K562 (cell line): ENCODE measurements at regions not wholly inside any gene's neighbourhood (a gene's known extent, or its start where the extent isn't known, plus 50 kb on each side); places are given as distances from the start of the nearest gene placed in this dataset.

Source experiments
- ATAC-seq: fragments of 200-7000 bp; cut with Tn5 transposase; 3 replicates; pipeline ENCODE4 v1.9.1; 2020; ENCODE audit warnings: moderate library complexity
- BruUV-seq: library from RNA; stranded (reverse); fragments of 400-500 nt; replicated peaks from 2 replicates; lab custom pipeline; 2021; lab: Mats Ljungman, UMichigan
- CTCF ChIA-PET: fragments of 300-600 bp; formaldehyde crosslinking; extraction: SDS; loops from one replicate; lab custom pipeline; 2021; ENCODE audit warnings: low intra/inter-chr PET ratio; lab: Yijun Ruan, JAX
- POLR2A ChIA-PET: fragments of 300-600, 350-650 bp; sonication (Branson Sonifier 250); formaldehyde crosslinking; extraction: SDS; loops from one replicate; lab custom pipeline; 2021; ENCODE audit warnings: antibody characterized with exemption, inconsistent platforms; lab: Yijun Ruan, JAX
- DNase-seq, 4 experiments: peaks; one replicate each; pipeline versions ENCODE4 v3.0.0 to v3.0.0-alpha.2; 2011 to 2018; ENCODE audit warnings: low spot score in 3 of 4, mixed read lengths in 3 of 4; ENCODE audit errors: extremely low read depth in 1 of 4
- FAIRE-seq: peaks from 2 replicates; lab custom pipeline; 2011; peaks lifted over from hg19 to GRCh38; lab: Jason Lieb, UNC
- H2AFZ ChIP-seq: 2 replicates; pipeline ENCODE4 v1.6.0; 2011; ENCODE audit warnings: low read depth, low read length, control low read depth, inconsistent platforms
- H3K27ac ChIP-seq: fragments of 200-600 bp; 3 replicates; pipeline ENCODE4 v1.8.0; 2011; ENCODE audit warnings: low read depth, mild to moderate bottlenecking, control low read depth, inconsistent platforms, low read length, moderate library complexity, mixed read lengths; ENCODE audit errors: extremely low read depth
- H3K27me3 ChIP-seq, 2 experiments: fragments of 300-600 bp in 1 of 2; 2 replicates in 1 of 2; 3 replicates in 1 of 2; pipeline versions ENCODE4 v1.6.0 to v1.8.0; 2011; ENCODE audit warnings: inconsistent platforms in 2 of 2, low read length in 2 of 2, mild to moderate bottlenecking in 1 of 2, mixed read lengths in 1 of 2, moderate library complexity in 1 of 2; ENCODE audit not compliant: control insufficient read depth in 2 of 2, insufficient read depth in 2 of 2
- H3K36me3 ChIP-seq: fragments of 300-600 bp; 3 replicates; pipeline ENCODE4 v1.8.0; 2011; ENCODE audit warnings: mild to moderate bottlenecking, low read length, inconsistent platforms; ENCODE audit not compliant: control insufficient read depth, insufficient read depth
- H3K4me1 ChIP-seq, 2 experiments: fragments of 200-600 bp in 1 of 2; replicated peaks in 1 of 2; 2 replicates in 1 of 2; 3 replicates in 1 of 2; pipeline versions ENCODE4 v1.5.1 to v1.8.0; 2011; ENCODE audit warnings: inconsistent platforms in 2 of 2, low read length in 2 of 2, mild to moderate bottlenecking in 1 of 2, mixed read lengths in 1 of 2, moderate library complexity in 1 of 2; ENCODE audit not compliant: control insufficient read depth in 2 of 2, insufficient read depth in 2 of 2
- H3K4me2 ChIP-seq: 2 replicates; pipeline ENCODE4 v1.6.1; 2011; ENCODE audit warnings: low read length, control low read depth, inconsistent platforms, mixed read lengths; ENCODE audit not compliant: insufficient read depth
- H3K4me3 ChIP-seq: fragments of 200-600 bp; sonication (generic), shearing (Covaris generic); 2 replicates; pipeline ENCODE4 v1.5.1; 2016; ENCODE audit warnings: control low read depth, inconsistent platforms
- H3K79me2 ChIP-seq: fragments of 200-600 bp; 3 replicates; pipeline ENCODE4 v1.8.0; 2011; ENCODE audit warnings: low read length, inconsistent platforms; ENCODE audit not compliant: control insufficient read depth, insufficient read depth
- H3K9ac ChIP-seq, 2 experiments: 2 replicates each; pipeline versions ENCODE4 v1.6.0 to v1.6.1; 2011; ENCODE audit warnings: low read depth in 2 of 2, low read length in 2 of 2, control low read depth in 1 of 2, inconsistent platforms in 1 of 2, mild to moderate bottlenecking in 1 of 2, mixed read lengths in 1 of 2; ENCODE audit not compliant: insufficient read depth in 1 of 2
- H3K9me1 ChIP-seq: one replicate; pipeline ENCODE4 v1.6.0; 2011; ENCODE audit warnings: inconsistent platforms, mild to moderate bottlenecking, low read length, moderate library complexity; ENCODE audit not compliant: control insufficient read depth, insufficient read depth
- H3K9me3 ChIP-seq: replicated peaks from 2 replicates; pipeline ENCODE4 v1.5.1; 2011; ENCODE audit warnings: low read depth, low read length, inconsistent platforms; ENCODE audit not compliant: control insufficient read depth, insufficient read depth
- H4K20me1 ChIP-seq: replicated peaks from 2 replicates; pipeline ENCODE4 v1.6.1; 2011; ENCODE audit warnings: low read length, inconsistent platforms, mixed read lengths; ENCODE audit not compliant: control insufficient read depth, insufficient read depth
- CBFA2T3 ChIP-seq: fragments of 450-650 bp; IDR thresholded peaks from 2 replicates; pipeline ENCODE4 v1.6.1; 2017
- CHD2 ChIP-seq: IDR thresholded peaks from 2 replicates; pipeline ENCODE4 v1.6.1; 2011; ENCODE audit warnings: low read depth, low read length
- CTBP1 ChIP-seq: fragments of 450-650 bp; IDR thresholded peaks from 2 replicates; pipeline ENCODE4 v1.6.1; 2016; ENCODE audit warnings: borderline replicate concordance
- DACH1 ChIP-seq: fragments of 450-650 bp; IDR thresholded peaks from 2 replicates; pipeline ENCODE4 v1.6.1; 2018; ENCODE audit not compliant: partially characterized antibody
- EHMT2 ChIP-seq: fragments of 450-650 bp; IDR thresholded peaks from 2 replicates; pipeline ENCODE4 v1.6.1; 2018; ENCODE audit warnings: antibody characterized with exemption
- FOS ChIP-seq: IDR thresholded peaks from 3 replicates; pipeline ENCODE4 v1.6.1; 2011; ENCODE audit not compliant: insufficient read length; ENCODE audit errors: extremely low read depth
- GTF3C2 ChIP-seq: IDR thresholded peaks from 3 replicates; pipeline ENCODE4 v1.6.1; 2011; ENCODE audit warnings: borderline replicate concordance, mild to moderate bottlenecking, moderate library complexity; ENCODE audit not compliant: insufficient read length; ENCODE audit errors: extremely low read depth
- NFRKB ChIP-seq: fragments of 450-650 bp; IDR thresholded peaks from 2 replicates; pipeline ENCODE4 v1.6.1; 2016; ENCODE audit warnings: low read depth
- PHF21A ChIP-seq: fragments of 450-650 bp; IDR thresholded peaks from 2 replicates; pipeline ENCODE4 v1.6.1; 2017; ENCODE audit warnings: low read depth, borderline replicate concordance
- RBM39 ChIP-seq: fragments of 200-400 bp; formaldehyde crosslinking; optimal IDR thresholded peaks from 2 replicates; pipeline ENCODE3; 2018; ENCODE audit warnings: low read depth, low read length
- RFX5 ChIP-seq: IDR thresholded peaks from 2 replicates; pipeline ENCODE4 v1.6.1; 2011; ENCODE audit warnings: low read depth, mild to moderate bottlenecking, improper control_type of control experiment, low read length
- ZNF280A ChIP-seq: fragments of 450-650 bp; IDR thresholded peaks from 2 replicates; pipeline ENCODE4 v1.6.1; 2018; ENCODE audit warnings: mild to moderate bottlenecking, low read depth; ENCODE audit not compliant: partially characterized antibody
- ZNF436 ChIP-seq: fragments of 250-450, 450-650 bp; sonication (Bioruptor Pico); formaldehyde crosslinking; IDR thresholded peaks from 2 replicates; pipeline ENCODE4 v1.7.0; 2020; ENCODE audit warnings: mild to moderate bottlenecking
- ZNF589 ChIP-seq: fragments of 200-800 bp; sonication (Bioruptor generic); IDR thresholded peaks from 2 replicates; pipeline ENCODE4 v1.6.1; 2016; ENCODE audit warnings: low read depth, missing genetic modification characterization, missing compliant biosample characterization
- WGBS: fragments of 100-300 bp; shearing (Covaris generic); methylation state at CpG from one replicate; pipeline ENCODE4 v1.1.6; 2016; ENCODE audit warnings: low coverage, mixed read lengths; ENCODE audit not compliant: insufficient coverage; ENCODE audit errors: missing lambda C conversion rate; 5-methylcytosine and 5-hydroxymethylcytosine counted together
- in situ Hi-C: fragments of 300-500 bp; cut with MboI; formaldehyde crosslinking; loops from 4 replicates; pipeline ENCODE4 v1.15.0; 2018; ENCODE audit warnings: inconsistent platforms, mixed read lengths
- intact Hi-C: fragments of 100-400 bp; cut with micrococcal nuclease; formaldehyde crosslinking; loops from 2 replicates; pipeline ENCODE4 v1.14.2; 2022
- TF ChIP-seq, protein P1 (sequence below): fragments of 250-450 bp; sonication (Bioruptor Pico); IDR thresholded peaks from 2 replicates; pipeline ENCODE4 v1.8.0; 2022; ENCODE audit warnings: moderate library complexity, mild to moderate bottlenecking, inconsistent platforms
- TF ChIP-seq, protein P2 (sequence below): fragments of 250-450 bp; sonication (Bioruptor Pico); IDR thresholded peaks from 2 replicates; pipeline ENCODE4 v1.8.0; 2021; ENCODE audit warnings: moderate library complexity, mild to moderate bottlenecking, inconsistent platforms

DNA sequence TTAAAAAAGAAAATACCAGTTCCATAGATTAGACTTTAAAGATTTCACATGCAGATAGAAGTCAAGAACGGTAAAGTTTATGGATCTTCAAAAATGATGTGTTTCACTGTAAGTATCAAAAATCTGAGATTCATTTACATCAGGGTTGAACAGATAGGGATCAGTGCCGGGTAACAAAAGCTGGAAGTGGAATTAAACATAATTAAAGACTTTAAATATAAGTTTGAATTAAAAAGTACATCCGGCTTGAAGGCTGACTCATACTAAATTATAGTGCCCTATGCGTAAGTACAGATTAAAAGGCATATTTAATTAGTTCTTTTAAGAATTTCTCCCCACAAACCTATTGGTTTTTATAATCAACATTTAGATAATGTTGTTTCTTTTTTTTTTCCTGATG lies 312.7 kb downstream of the PRL start (continued):
- TF ChIP-seq PHF21A (no peak), DACH1 (no peak), CBFA2T3 (no peak)

GRCh38 chr6:21984561-21984960 lies 312.3 kb downstream of the PRL start:
- CTCF ChIA-PET = no interaction called here
- no peak for FAIRE-seq
- DNase-seq = no peak
- Histone ChIP-seq H3K9ac (no peak overlapping the region), H2AFZ (no peak overlapping the region), H3K27me3 (no peaks in the 10 kb centered on the region), H3K9me1 (no peaks in the 10 kb centered on the region), H3K9me3 (peaks cover 10% of the 10 kb centered on the region), H3K36me3 (no peaks in the 10 kb centered on the region), H3K4me1 (peaks cover 0 to 15% of the 10 kb centered on the region in 2 experiments; a peak in 4 of 5 replicates), H3K4me3 (no peak overlapping the region), H3K4me2 (no peak overlapping the region), H4K20me1 (no peaks in the 10 kb centered on the region), H3K79me2 (no peaks in the 10 kb centered on the region), H3K27ac (no peak overlapping the region)
- in situ Hi-C loops = no loop called here
- POLR2A ChIA-PET = no interaction called here
- no peak for ATAC-seq
- no TSS peak for BruUV-seq
- WGBS = 0% methylated on average over 1 of the region's 1 CpG
- no peak for TF ChIP-seq RFX5
- no peak for TF ChIP-seq GTF3C2
- no peak for TF ChIP-seq FOS
- TF ChIP-seq CHD2 = no peak
- no peak for TF ChIP-seq NFRKB
- no peak for TF ChIP-seq ZNF436
- TF ChIP-seq EHMT2 = no peak
- TF ChIP-seq CTBP1 = no peak
- TF ChIP-seq RBM39 = no peak
- TF ChIP-seq, protein P1, sequence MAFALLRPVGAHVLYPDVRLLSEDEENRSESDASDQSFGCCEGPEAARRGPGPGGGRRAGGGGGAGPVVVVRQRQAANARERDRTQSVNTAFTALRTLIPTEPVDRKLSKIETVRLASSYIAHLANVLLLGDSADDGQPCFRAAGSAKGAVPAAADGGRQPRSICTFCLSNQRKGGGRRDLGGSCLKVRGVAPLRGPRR (CRISPR knock-in tag) = no peak
- TF ChIP-seq, protein P2, sequence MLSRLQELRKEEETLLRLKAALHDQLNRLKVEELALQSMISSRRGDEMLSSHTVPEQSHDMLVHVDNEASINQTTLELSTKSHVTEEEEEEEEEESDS (CRISPR knock-in tag) = no peak
- no peak for TF ChIP-seq ZNF280A
- no peak for TF ChIP-seq ZNF589 (CRISPR knock-in tag)
- intact Hi-C loops = no loop called here
